Bronchial epithelial cell (primary cell): ENCODE measurements at regions not wholly inside any gene's neighbourhood (a gene's known extent, or its start where the extent isn't known, plus 50 kb on each side); places are given as distances from the start of the nearest gene placed in this dataset.

Experiments
- DNase-seq: peaks from one replicate; pipeline ENCODE4 v3.0.0-alpha.2; 2010; ENCODE audit warnings: low read depth
- FAIRE-seq: peaks from 2 replicates; lab custom pipeline; 2011; peaks lifted over from hg19 to GRCh38; lab: Jason Lieb, UNC
- H3K27me3 ChIP-seq: 2 replicates; pipeline ENCODE4 v1.5.1; 2011; ENCODE audit warnings: low read length; ENCODE audit not compliant: control insufficient read depth, insufficient read depth
- H3K36me3 ChIP-seq: 2 replicates; pipeline ENCODE4 v1.5.1; 2011; ENCODE audit warnings: low read length; ENCODE audit not compliant: control insufficient read depth, insufficient read depth
- H3K4me3 ChIP-seq: 2 replicates; pipeline ENCODE4 v1.5.1; 2011; ENCODE audit warnings: mild to moderate bottlenecking, low read depth, low read length, control low read depth
- CTCF ChIP-seq: IDR thresholded peaks from 2 replicates; pipeline ENCODE4 v1.5.1; 2011; ENCODE audit warnings: mild to moderate bottlenecking, moderate library complexity, low read length, control low read depth, inconsistent platforms; ENCODE audit not compliant: insufficient read depth, severe bottlenecking

DNA sequence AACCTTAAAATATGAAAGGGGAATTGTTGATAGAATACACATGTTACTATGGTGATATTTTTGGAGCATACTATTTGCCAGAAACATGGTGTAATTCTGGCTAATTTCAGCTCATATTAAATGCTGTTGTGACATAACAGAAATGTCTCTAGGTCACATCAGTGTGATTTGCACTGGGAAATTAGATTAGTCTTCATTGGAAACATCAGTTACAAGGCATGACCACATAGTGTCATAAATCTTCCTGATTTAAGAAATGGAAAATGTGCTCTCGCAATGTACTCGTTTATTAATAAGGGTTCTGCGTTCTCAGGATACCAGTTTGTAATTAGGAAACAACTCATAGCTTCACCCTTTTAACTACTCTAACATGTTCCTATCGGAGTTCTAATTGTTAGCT, 72.9 kb upstream of the GYPA start:
- FAIRE-seq, result no peak
- no peak for TF ChIP-seq CTCF
- no peak for DNase-seq

DNA sequence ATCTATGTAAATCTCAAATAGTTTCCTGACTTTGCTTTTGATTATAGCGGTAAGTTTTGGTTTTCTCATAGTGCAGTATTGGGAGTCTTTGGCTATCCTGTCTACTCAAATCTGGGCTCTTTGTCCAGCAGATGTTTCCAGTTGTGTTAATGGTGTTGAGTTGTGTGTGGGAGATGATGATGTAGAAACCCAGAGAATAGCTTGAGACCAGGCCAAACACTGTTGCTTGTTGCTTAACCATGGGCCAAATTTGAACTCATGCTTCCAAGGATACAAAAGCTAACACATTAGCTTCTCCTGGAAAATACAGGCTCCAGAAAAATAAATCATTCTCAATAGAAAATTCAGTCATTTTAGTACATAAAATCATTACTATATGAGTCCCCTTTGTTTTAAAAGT, 82.6 kb upstream of the GYPA start:
- DNase-seq (no peak), FAIRE-seq (no peak)
- H3K36me3 ChIP-seq, result no peaks in the 10 kb centered on the region
- H3K4me3 ChIP-seq, result no peak overlapping the region
- H3K27me3 ChIP-seq, result no peaks in the 10 kb centered on the region
- no peak for TF ChIP-seq CTCF

More for the DNA sequence above, 72.9 kb upstream of the GYPA start:
- H3K4me3 ChIP-seq, result no peak overlapping the region
- no peaks in the 10 kb centered on the region for H3K36me3 ChIP-seq
- H3K27me3 ChIP-seq, result no peaks in the 10 kb centered on the region

DNA sequence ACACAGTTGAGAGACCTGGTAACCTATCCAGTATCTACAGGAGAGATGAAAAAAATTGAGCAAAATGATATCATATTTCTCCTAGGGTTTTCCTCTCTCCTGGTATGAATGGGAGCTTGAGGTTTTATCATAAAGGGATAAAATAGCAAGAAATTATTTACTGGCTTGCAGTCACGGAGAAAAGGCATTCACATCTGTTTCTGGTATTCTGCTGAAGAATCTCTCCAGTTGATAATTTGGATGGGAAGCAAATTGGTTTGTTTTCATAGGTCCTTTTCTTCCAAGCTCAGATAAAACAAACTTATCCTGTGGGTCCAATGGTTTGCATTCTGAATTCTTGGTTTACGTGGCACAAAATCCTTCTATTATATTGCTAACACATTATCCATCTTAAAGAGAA, 83.1 kb upstream of the GYPA start:
- TF ChIP-seq CTCF, result no peak
- FAIRE-seq (no peak), DNase-seq (no peak)
- Histone ChIP-seq H3K27me3 (no peaks in the 10 kb centered on the region), H3K36me3 (no peaks in the 10 kb centered on the region), H3K4me3 (no peak overlapping the region)

DNA sequence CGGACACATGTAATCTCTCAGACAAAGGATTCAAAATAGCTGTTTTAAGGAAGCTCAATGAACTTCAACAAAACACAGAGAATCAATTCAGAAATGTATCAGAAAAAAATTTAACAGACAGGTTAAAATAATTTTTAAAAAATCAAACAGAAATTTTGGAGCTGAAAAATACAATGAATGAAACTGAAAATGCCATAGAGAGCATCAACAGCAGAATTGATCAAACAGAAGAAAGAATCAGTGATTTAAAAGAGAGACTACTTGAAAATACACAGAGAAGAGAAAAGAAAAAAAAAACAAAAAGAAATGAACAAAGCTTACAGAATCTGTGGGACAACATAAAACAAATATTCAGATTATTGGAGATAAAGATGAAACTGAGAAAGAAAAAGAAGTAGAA, 118.8 kb upstream of the GYPA start:
- TF ChIP-seq CTCF, result no peak
- no peaks in the 10 kb centered on the region for H3K27me3 ChIP-seq
- H3K36me3 ChIP-seq, result no peaks in the 10 kb centered on the region
- FAIRE-seq (no peak), DNase-seq (no peak)
- H3K4me3 ChIP-seq, result no peak overlapping the region

DNA sequence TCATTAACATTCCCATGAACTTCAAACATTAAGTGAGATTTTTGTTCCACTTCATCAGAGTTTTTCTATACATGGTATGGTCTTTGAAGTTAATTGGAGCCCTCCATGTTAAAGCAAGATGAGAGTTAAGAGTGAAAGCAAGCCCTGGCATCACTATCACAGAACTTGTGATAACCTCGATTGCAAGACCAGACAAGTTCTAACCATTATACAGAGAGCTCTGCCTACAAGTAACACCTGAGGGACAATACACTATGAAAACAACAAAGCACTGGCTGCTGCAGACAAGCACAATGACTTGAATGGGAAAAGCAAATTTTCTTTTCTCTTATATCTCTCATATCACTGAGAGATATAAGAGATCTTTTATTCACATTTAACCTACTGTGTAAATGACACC, 126.6 kb upstream of the GYPA start:
- Histone ChIP-seq H3K4me3 (no peak overlapping the region), H3K36me3 (no peaks in the 10 kb centered on the region), H3K27me3 (no peaks in the 10 kb centered on the region)
- FAIRE-seq (no peak), DNase-seq (peak; percentile 81)
- TF ChIP-seq CTCF, result no peak

DNA sequence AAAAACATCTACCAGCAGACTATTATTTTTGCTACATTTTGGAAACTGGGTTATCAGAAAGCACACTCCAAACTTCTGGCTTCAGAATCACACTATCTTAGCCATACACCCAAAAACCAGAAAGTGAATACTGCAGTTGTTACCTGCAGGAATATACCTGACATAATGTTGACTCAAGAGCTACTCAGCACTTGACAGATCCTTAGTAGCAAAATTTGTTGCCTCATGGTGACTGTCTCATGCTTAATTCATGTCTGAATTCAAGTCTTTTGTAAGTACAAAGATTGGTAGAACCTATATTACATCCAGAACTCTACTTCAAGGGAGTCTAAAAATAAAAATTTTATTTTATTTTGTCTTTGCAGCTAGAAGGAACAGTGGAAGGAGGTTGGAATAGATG, 140.2 kb upstream of the GYPA start:
- Histone ChIP-seq H3K36me3 (no peaks in the 10 kb centered on the region), H3K27me3 (no peaks in the 10 kb centered on the region), H3K4me3 (no peak overlapping the region)
- no peak for FAIRE-seq
- peak; percentile 85 for DNase-seq
- TF ChIP-seq CTCF, result no peak
